ENCODE measurements at regions not wholly inside any gene's neighbourhood (a gene's known extent, or its start where the extent isn't known, plus 50 kb on each side); places are given as distances from the start of the nearest gene placed in this dataset.

GRCh38 chr1:19559641-19560040 lies 74.3 kb upstream of the CAPZB start:
- Mint-ChIP-seq H3K36me3 (no peaks in the 10 kb centered on the region), H3K4me1 (peaks cover 9% of the 10 kb centered on the region), H3K9me3 (peaks cover 0 to 3% (median 0%) of the 10 kb centered on the region in 7 donors), H3K27ac (no peak overlapping the region), H3K27me3 (ENCODE audit: low read depth in 3 of 3) (peaks cover 4 to 18% (median 6%) of the 10 kb centered on the region in 3 donors), H3K4me3 (no peak overlapping the region)
- Histone ChIP-seq H4K20me1 (ENCODE audit: insufficient read depth, low read length) (no peaks in the 10 kb centered on the region), H3K27me3 (ENCODE audit: control insufficient read depth in 2 of 2, insufficient read depth in 2 of 2, low read length in 2 of 2) (peaks cover 0 to 3% of the 10 kb centered on the region in 2 donors), H2AFZ (ENCODE audit: insufficient read depth, low read depth, low read length, poor library complexity, severe bottlenecking) (no peak overlapping the region), H3K4me3 (replicated peaks in 1 of 3; ENCODE audit: low read depth in 2 of 3, low read length in 3 of 3) (no peak overlapping the region), H3K79me2 (ENCODE audit: insufficient read depth, low read length) (no peaks in the 10 kb centered on the region), H3K27ac (ENCODE audit: low read depth in 1 of 2, low read length in 2 of 2) (no peak overlapping the region), H3K9me3 (replicated peaks in 1 of 2; ENCODE audit: control insufficient read depth in 1 of 2, insufficient read depth in 1 of 2, low read length in 2 of 2) (no peaks in the 10 kb centered on the region), H3K36me3 (replicated peaks in 1 of 2; ENCODE audit: control insufficient read depth in 1 of 2, insufficient read depth in 2 of 2, low read length in 2 of 2) (no peaks in the 10 kb centered on the region), H3K4me2 (replicated peaks; ENCODE audit: extremely low read depth, low read length, poor library complexity, severe bottlenecking) (no peak overlapping the region), H3K4me1 (ENCODE audit: control insufficient read depth in 1 of 2, insufficient read depth in 2 of 2, low read length in 2 of 2) (peaks cover 8 to 9% of the 10 kb centered on the region in 2 donors), H3K9ac (ENCODE audit: insufficient read depth, low read length, poor library complexity, severe bottlenecking) (no peak overlapping the region)
- WGBS (ENCODE audit: insufficient coverage), result 80% methylated on average over 1 of the region's 2 CpGs
- TF ChIP-seq, protein P1, sequence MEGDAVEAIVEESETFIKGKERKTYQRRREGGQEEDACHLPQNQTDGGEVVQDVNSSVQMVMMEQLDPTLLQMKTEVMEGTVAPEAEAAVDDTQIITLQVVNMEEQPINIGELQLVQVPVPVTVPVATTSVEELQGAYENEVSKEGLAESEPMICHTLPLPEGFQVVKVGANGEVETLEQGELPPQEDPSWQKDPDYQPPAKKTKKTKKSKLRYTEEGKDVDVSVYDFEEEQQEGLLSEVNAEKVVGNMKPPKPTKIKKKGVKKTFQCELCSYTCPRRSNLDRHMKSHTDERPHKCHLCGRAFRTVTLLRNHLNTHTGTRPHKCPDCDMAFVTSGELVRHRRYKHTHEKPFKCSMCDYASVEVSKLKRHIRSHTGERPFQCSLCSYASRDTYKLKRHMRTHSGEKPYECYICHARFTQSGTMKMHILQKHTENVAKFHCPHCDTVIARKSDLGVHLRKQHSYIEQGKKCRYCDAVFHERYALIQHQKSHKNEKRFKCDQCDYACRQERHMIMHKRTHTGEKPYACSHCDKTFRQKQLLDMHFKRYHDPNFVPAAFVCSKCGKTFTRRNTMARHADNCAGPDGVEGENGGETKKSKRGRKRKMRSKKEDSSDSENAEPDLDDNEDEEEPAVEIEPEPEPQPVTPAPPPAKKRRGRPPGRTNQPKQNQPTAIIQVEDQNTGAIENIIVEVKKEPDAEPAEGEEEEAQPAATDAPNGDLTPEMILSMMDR (IDR thresholded peaks at IDR 0.05), result no peak
- DNase-seq, result no peak
- intact Hi-C loops (cut with micrococcal nuclease), result no loop called here

DNA sequence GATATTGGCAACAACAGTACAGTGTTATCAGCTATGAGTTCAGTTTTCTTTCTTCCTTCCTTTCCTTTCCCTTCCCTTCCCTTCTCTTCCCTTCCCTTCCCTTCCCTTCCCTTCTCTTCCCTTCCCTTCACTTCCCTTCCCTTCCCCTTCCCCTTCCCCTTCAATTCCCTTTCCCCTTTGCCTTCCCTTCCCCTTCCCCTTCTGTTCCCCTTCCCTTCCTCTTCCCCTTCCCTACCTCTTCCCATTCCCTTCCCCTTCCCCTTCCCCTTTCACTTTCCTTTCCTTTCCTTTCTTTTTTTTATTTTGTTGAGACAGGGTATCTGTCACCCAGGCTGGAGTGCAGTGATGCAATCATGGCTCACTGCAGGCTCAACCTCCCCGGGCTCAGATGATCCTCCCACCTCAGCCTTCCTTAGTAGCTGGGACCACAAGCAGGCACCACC lies 72.3 kb upstream of the CAPZB start:
- no peak overlapping the region for H3K4me2 ChIP-seq (replicated peaks; ENCODE audit: extremely low read depth, low read length, poor library complexity, severe bottlenecking)
- H3K9me3 ChIP-seq (replicated peaks in 1 of 2; ENCODE audit: control insufficient read depth in 1 of 2, insufficient read depth in 1 of 2, low read length in 2 of 2), result no peaks in the 10 kb centered on the region
- Mint-ChIP-seq H3K27me3 (ENCODE audit: low read depth in 3 of 3) (peaks cover 1 to 22% (median 3%) of the 10 kb centered on the region in 3 donors), H3K4me1 (peaks cover 7% of the 10 kb centered on the region), H3K27ac (peak overlapping the region in 6 of 7 donors; percentile 19 to 83 (median 56)), H3K36me3 (no peaks in the 10 kb centered on the region), H3K9me3 (peaks cover 0 to 3% (median 0%) of the 10 kb centered on the region in 7 donors), H3K4me3 (peak overlapping the region in 1 of 2 donors; percentile 46)
- peaks cover 0 to 3% of the 10 kb centered on the region in 2 donors for H3K27me3 ChIP-seq (ENCODE audit: control insufficient read depth in 2 of 2, insufficient read depth in 2 of 2, low read length in 2 of 2)
- H2AFZ ChIP-seq (ENCODE audit: insufficient read depth, low read depth, low read length, poor library complexity, severe bottlenecking), result no peak overlapping the region
- H3K79me2 ChIP-seq (ENCODE audit: insufficient read depth, low read length), result no peaks in the 10 kb centered on the region
- TF ChIP-seq, protein P1 (IDR thresholded peaks at IDR 0.05), result no peak
- peaks cover 8 to 9% of the 10 kb centered on the region in 2 donors for H3K4me1 ChIP-seq (ENCODE audit: control insufficient read depth in 1 of 2, insufficient read depth in 2 of 2, low read length in 2 of 2)
- no peak overlapping the region for H3K27ac ChIP-seq (ENCODE audit: low read depth in 1 of 2, low read length in 2 of 2)
- intact Hi-C loops (cut with micrococcal nuclease), result no loop called here
- no CpG with 5 or more reads among the region's 1 CpG for WGBS (ENCODE audit: insufficient coverage)
- no peak overlapping the region for H3K4me3 ChIP-seq (replicated peaks in 1 of 3; ENCODE audit: low read depth in 2 of 3, low read length in 3 of 3)
- peak; percentile 27 to 50 (median 47) for DNase-seq
- H4K20me1 ChIP-seq (ENCODE audit: insufficient read depth, low read length), result no peaks in the 10 kb centered on the region
- H3K36me3 ChIP-seq (replicated peaks in 1 of 2; ENCODE audit: control insufficient read depth in 1 of 2, insufficient read depth in 2 of 2, low read length in 2 of 2), result no peaks in the 10 kb centered on the region
- H3K9ac ChIP-seq (ENCODE audit: insufficient read depth, low read length, poor library complexity, severe bottlenecking), result no peak overlapping the region

Measured in CD14-positive monocyte (primary cell).